GM23338 (cell line): ENCODE measurements at regions not wholly inside any gene's neighbourhood (a gene's known extent, or its start where the extent isn't known, plus 50 kb on each side); places are given as distances from the start of the nearest gene placed in this dataset.

Experiments used
- ATAC-seq: fragments of 200-7000 bp; cut with Tn5 transposase; 3 replicates; pipeline ENCODE4 v1.9.1; 2020
- DNase-seq: peaks from one replicate; pipeline ENCODE4 v3.0.0-alpha.2; 2015; ENCODE audit warnings: low spot score
- H2AFZ ChIP-seq: fragments of 200-600 bp; sonication (generic); 2 replicates; pipeline ENCODE4 v1.8.0; 2016; ENCODE audit warnings: antibody characterized with exemption, mild to moderate bottlenecking, moderate library complexity
- H3F3A ChIP-seq: fragments of 200-600 bp; sonication (generic); replicated peaks from 2 replicates; pipeline ENCODE4 v1.8.0; 2017; ENCODE audit warnings: antibody characterized with exemption, mixed run types, low read depth
- H3K27ac ChIP-seq: fragments of 200-600 bp; sonication (generic); 2 replicates; pipeline ENCODE4 v1.6.1; 2016; ENCODE audit warnings: low read depth
- H3K27me3 ChIP-seq: fragments of 200-600 bp; sonication (generic); 2 replicates; pipeline ENCODE4 v1.8.0; 2016; ENCODE audit warnings: mild to moderate bottlenecking, mixed run types, moderate library complexity; ENCODE audit not compliant: insufficient read depth
- H3K36me3 ChIP-seq: fragments of 200-600 bp; sonication (generic); 2 replicates; pipeline ENCODE4 v1.8.0; 2016; ENCODE audit warnings: mild to moderate bottlenecking; ENCODE audit not compliant: insufficient read depth
- H3K4me1 ChIP-seq: fragments of 200-600 bp; sonication (generic); 2 replicates; pipeline ENCODE4 v1.8.0; 2016; ENCODE audit warnings: mild to moderate bottlenecking, moderate library complexity; ENCODE audit not compliant: insufficient read depth
- H3K4me2 ChIP-seq: fragments of 200-600 bp; sonication (generic); 2 replicates; pipeline ENCODE4 v1.7.1; 2017; ENCODE audit warnings: mixed run types
- H3K4me3 ChIP-seq: fragments of 200-600 bp; sonication (generic); 2 replicates; pipeline ENCODE4 v1.6.1; 2016; ENCODE audit warnings: mixed run types
- H3K79me2 ChIP-seq: fragments of 200-600 bp; sonication (generic); replicated peaks from 2 replicates; pipeline ENCODE4 v1.8.0; 2017; ENCODE audit warnings: mild to moderate bottlenecking; ENCODE audit not compliant: insufficient read depth
- H3K9me2 ChIP-seq: fragments of 200-600 bp; sonication (generic); 2 replicates; pipeline ENCODE4 v1.8.0; 2017; ENCODE audit not compliant: insufficient read depth
- H4K20me1 ChIP-seq: fragments of 200-600 bp; sonication (generic); replicated peaks from 2 replicates; pipeline ENCODE4 v1.8.0; 2017; ENCODE audit warnings: mild to moderate bottlenecking; ENCODE audit not compliant: insufficient read depth
- H3K27ac Mint-ChIP-seq: 2 replicates; pipeline ENCODE4 v1.8.0; 2020; ENCODE audit warnings: inconsistent platforms, mild to moderate bottlenecking, moderate library complexity, mixed read lengths
- H3K27me3 Mint-ChIP-seq: 3 replicates; pipeline ENCODE4 v1.8.0; 2022; ENCODE audit warnings: low read depth, mild to moderate bottlenecking, moderate library complexity, mixed read lengths, inconsistent platforms; ENCODE audit not compliant: insufficient read depth, poor library complexity
- H3K36me3 Mint-ChIP-seq: 3 replicates; pipeline ENCODE4 v1.8.0; 2021; ENCODE audit warnings: low read depth, mild to moderate bottlenecking, inconsistent platforms, moderate library complexity, mixed read lengths
- H3K4me1 Mint-ChIP-seq: 3 replicates; pipeline ENCODE4 v1.8.0; 2020; ENCODE audit warnings: mild to moderate bottlenecking, inconsistent platforms, mixed read lengths
- H3K4me3 Mint-ChIP-seq: 3 replicates; pipeline ENCODE4 v1.8.0; 2021; ENCODE audit warnings: moderate library complexity, mild to moderate bottlenecking, inconsistent platforms, mixed read lengths
- H3K9me3 Mint-ChIP-seq: 3 replicates; pipeline ENCODE4 v1.8.0; 2020; ENCODE audit warnings: moderate library complexity, mild to moderate bottlenecking, inconsistent platforms, mixed read lengths
- CREB1 ChIP-seq: fragments of 250-450 bp; sonication (Bioruptor Pico); IDR thresholded peaks from 2 replicates; pipeline ENCODE4 v1.5.0; 2020; ENCODE audit warnings: low read depth, mild to moderate bottlenecking, moderate library complexity
- CTCF ChIP-seq, 2 experiments: fragments of 200-600 bp in 1 of 2; sonication (generic) in 1 of 2; conservative IDR thresholded peaks; 2 replicates each; pipeline versions ENCODE4 v1.5.1 to v1.6.1; 2016 to 2017; ENCODE audit warnings: antibody characterized with exemption in 2 of 2, low read depth in 2 of 2, mild to moderate bottlenecking in 2 of 2, moderate library complexity in 1 of 2
- EZH2 ChIP-seq: fragments of 200-600 bp; sonication (generic); IDR thresholded peaks from one replicate; pipeline ENCODE4 v1.8.0; 2017; ENCODE audit warnings: antibody characterized with exemption, mild to moderate bottlenecking, low read depth; ENCODE audit not compliant: unreplicated experiment
- EZH2phosphoT487 ChIP-seq: fragments of 200-600 bp; sonication (generic); IDR thresholded peaks from one replicate; pipeline ENCODE4 v1.8.1; 2018; ENCODE audit warnings: antibody characterized with exemption; ENCODE audit not compliant: unreplicated experiment
- JUNB ChIP-seq: IDR thresholded peaks from one replicate; pipeline ENCODE4 v1.6.1; 2016; ENCODE audit warnings: antibody characterized with exemption; ENCODE audit not compliant: unreplicated experiment
- NANOG ChIP-seq: IDR thresholded peaks from 2 replicates; pipeline ENCODE4 v1.6.1; 2016; ENCODE audit warnings: antibody characterized with exemption, borderline replicate concordance
- POLR2AphosphoS5 ChIP-seq: IDR thresholded peaks from 2 replicates; pipeline ENCODE4 v1.6.1; 2016; ENCODE audit warnings: antibody characterized with exemption, low read depth
- REST ChIP-seq: IDR thresholded peaks from one replicate; pipeline ENCODE4 v1.6.1; 2018; ENCODE audit warnings: antibody characterized with exemption; ENCODE audit not compliant: unreplicated experiment
- ZNF331 ChIP-seq: fragments of 250-450 bp; sonication (Bioruptor Pico); IDR thresholded peaks from 2 replicates; pipeline ENCODE4 v1.5.0; 2020; ENCODE audit warnings: low read depth, mild to moderate bottlenecking, moderate library complexity

GRCh38 chr5:104189909-104190308 is 627.3 kb upstream of the NUDT12 start (continued):
- no peak for TF ChIP-seq REST
- TF ChIP-seq EZH2, result no peak
- no peak for TF ChIP-seq EZH2phosphoT487
- no peak for TF ChIP-seq CREB1 (CRISPR knock-in tag)
- TF ChIP-seq JUNB, result no peak
- TF ChIP-seq POLR2AphosphoS5, result no peak
- TF ChIP-seq CTCF (conservative IDR thresholded peaks at IDR 0.05; ENCODE audit: low read depth in 2 of 2), result no peak

DNA sequence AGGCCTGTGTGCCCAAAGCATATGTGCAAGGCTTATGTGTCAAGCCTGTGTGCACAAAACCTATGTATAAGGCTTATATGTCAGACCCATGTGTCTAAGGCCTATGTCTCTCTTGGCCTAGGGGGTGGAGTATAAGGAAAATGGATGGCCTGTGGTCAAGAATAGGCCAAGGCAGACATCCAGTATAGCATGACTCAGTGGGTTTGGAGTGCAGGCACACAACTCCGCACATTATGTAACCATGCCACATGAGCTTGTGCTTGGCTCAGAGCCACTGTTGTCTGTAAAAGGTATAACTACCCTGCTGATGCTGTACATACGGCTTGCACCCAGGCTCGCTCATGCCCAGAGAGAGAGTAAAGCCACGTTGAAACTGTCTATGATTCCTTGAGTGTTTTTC is 626.4 kb upstream of the NUDT12 start:
- Histone ChIP-seq H3K4me3 (no peak overlapping the region), H3K27me3 (no peaks in the 10 kb centered on the region), H3F3A (no peaks in the 10 kb centered on the region), H3K27ac (no peak overlapping the region), H2AFZ (no peak overlapping the region), H3K36me3 (peaks cover 8% of the 10 kb centered on the region), H4K20me1 (no peaks in the 10 kb centered on the region), H3K9me2 (0 out of 2 replicates have a peak, but pooled peaks cover 6% of the 10 kb centered on the region), H3K4me2 (no peak overlapping the region), H3K79me2 (no peaks in the 10 kb centered on the region), H3K4me1 (no peaks in the 10 kb centered on the region)
- Mint-ChIP-seq H3K9me3 (peaks cover 54% of the 10 kb centered on the region), H3K4me1 (no peaks in the 10 kb centered on the region), H3K4me3 (no peak overlapping the region), H3K27ac (no peak overlapping the region), H3K27me3 (peaks cover 3% of the 10 kb centered on the region), H3K36me3 (peaks cover 31% of the 10 kb centered on the region)
- ATAC-seq (no peak), DNase-seq (no peak)
- TF ChIP-seq NANOG (no peak), EZH2 (no peak), ZNF331 (CRISPR knock-in tag) (no peak), EZH2phosphoT487 (no peak), POLR2AphosphoS5 (no peak), CTCF (conservative IDR thresholded peaks at IDR 0.05; ENCODE audit: low read depth in 2 of 2) (no peak), REST (no peak)
